KMS-11 (cell line): ENCODE measurements at regions not wholly inside any gene's neighbourhood (a gene's known extent, or its start where the extent isn't known, plus 50 kb on each side); places are given as distances from the start of the nearest gene placed in this dataset.

ENCODE experiments used
- H2AFZ ChIP-seq: fragments of 200-600 bp; sonication (generic); 2 replicates; pipeline ENCODE4 v1.6.1; 2016; ENCODE audit warnings: antibody characterized with exemption, mixed run types, low read depth
- H3K27ac ChIP-seq: fragments of 200-600 bp; sonication (generic); 2 replicates; pipeline ENCODE4 v1.6.1; 2016; ENCODE audit warnings: mild to moderate bottlenecking, mixed run types
- H3K27me3 ChIP-seq: fragments of 200-600 bp; sonication (generic); 2 replicates; pipeline ENCODE4 v1.6.1; 2017; ENCODE audit warnings: mild to moderate bottlenecking, low read depth, mixed run types, moderate library complexity; ENCODE audit not compliant: insufficient read depth
- H3K36me3 ChIP-seq: fragments of 200-600 bp; sonication (generic); 2 replicates; pipeline ENCODE4 v1.6.1; 2017; ENCODE audit warnings: mild to moderate bottlenecking, mixed run types; ENCODE audit not compliant: insufficient read depth
- H3K4me1 ChIP-seq: fragments of 200-600 bp; sonication (generic); 2 replicates; pipeline ENCODE4 v1.6.1; 2016; ENCODE audit warnings: mild to moderate bottlenecking, low read depth, mixed run types; ENCODE audit not compliant: poor library complexity, severe bottlenecking
- H3K4me2 ChIP-seq: fragments of 200-600 bp; sonication (generic); 2 replicates; pipeline ENCODE4 v1.7.0; 2016; ENCODE audit warnings: mild to moderate bottlenecking, mixed run types
- H3K4me3 ChIP-seq: fragments of 200-600 bp; sonication (generic); IDR thresholded peaks from 2 replicates; pipeline ENCODE4 v1.6.1; 2017; ENCODE audit warnings: low read depth, low read length, mixed read lengths; ENCODE audit not compliant: insufficient read depth
- H3K79me2 ChIP-seq: fragments of 200-600 bp; sonication (generic); 2 replicates; pipeline ENCODE4 v1.6.1; 2016; ENCODE audit warnings: low read depth, mixed run types; ENCODE audit not compliant: insufficient read depth
- H3K9ac ChIP-seq: fragments of 200-600 bp; sonication (generic); 2 replicates; pipeline ENCODE4 v1.6.1; 2016; ENCODE audit warnings: mild to moderate bottlenecking, mixed run types
- H4K20me1 ChIP-seq: fragments of 200-600 bp; sonication (generic); 2 replicates; pipeline ENCODE4 v1.6.1; 2016; ENCODE audit warnings: mild to moderate bottlenecking, mixed run types; ENCODE audit not compliant: insufficient read depth
- CTCF ChIP-seq: fragments of 200-600 bp; sonication (generic); conservative IDR thresholded peaks from 2 replicates; pipeline ENCODE4 v1.6.1; 2017; ENCODE audit warnings: low read depth, mild to moderate bottlenecking, antibody characterized with exemption, low read length, moderate library complexity, mixed read lengths

- Histone ChIP-seq H4K20me1 (no peaks in the 10 kb centered on the region), H3K79me2 (no peaks in the 10 kb centered on the region), H3K4me2 (no peak overlapping the region), H3K36me3 (no peaks in the 10 kb centered on the region), H3K9ac (no peak overlapping the region), H3K27ac (no peak overlapping the region), H2AFZ (no peak overlapping the region), H3K4me1 (no peaks in the 10 kb centered on the region), H3K27me3 (no peaks in the 10 kb centered on the region), H3K4me3 (no peak overlapping the region)
- no peak for TF ChIP-seq CTCF
Observed at GRCh38 chr3:30135190-30135589, 471.2 kb upstream of the TGFBR2 start.

- Histone ChIP-seq H3K4me3 (no peak overlapping the region), H3K36me3 (no peaks in the 10 kb centered on the region), H3K4me2 (no peak overlapping the region), H3K27ac (no peak overlapping the region), H4K20me1 (no peaks in the 10 kb centered on the region), H3K9ac (no peak overlapping the region), H3K27me3 (no peaks in the 10 kb centered on the region), H3K79me2 (no peaks in the 10 kb centered on the region), H2AFZ (no peak overlapping the region), H3K4me1 (no peaks in the 10 kb centered on the region)
- TF ChIP-seq CTCF: no peak
Observed at GRCh38 chr3:30139283-30139682, 467.1 kb upstream of the TGFBR2 start.

GRCh38 chr3:30140356-30141075 is 465.9 kb upstream of the TGFBR2 start:
- Histone ChIP-seq H3K27me3 (no peaks in the 10 kb centered on the region), H3K4me2 (no peak overlapping the region), H3K27ac (no peak overlapping the region), H2AFZ (no peak overlapping the region), H4K20me1 (no peaks in the 10 kb centered on the region), H3K9ac (no peak overlapping the region), H3K4me1 (no peaks in the 10 kb centered on the region), H3K79me2 (no peaks in the 10 kb centered on the region), H3K36me3 (no peaks in the 10 kb centered on the region), H3K4me3 (no peak overlapping the region)
- no peak for TF ChIP-seq CTCF

GRCh38 chr3:30141178-30141581 is 465.2 kb upstream of the TGFBR2 start:
- no peak for TF ChIP-seq CTCF
- no peaks in the 10 kb centered on the region for H3K27me3 ChIP-seq
- no peaks in the 10 kb centered on the region for H3K36me3 ChIP-seq
- no peak overlapping the region for H3K4me3 ChIP-seq
- H3K4me2 ChIP-seq: no peak overlapping the region
- H2AFZ ChIP-seq: no peak overlapping the region
- H3K79me2 ChIP-seq: no peaks in the 10 kb centered on the region
- no peak overlapping the region for H3K9ac ChIP-seq
- H3K27ac ChIP-seq: no peak overlapping the region
- no peaks in the 10 kb centered on the region for H3K4me1 ChIP-seq
- no peaks in the 10 kb centered on the region for H4K20me1 ChIP-seq
